Right lobe of liver (tissue), 6 donors: ENCODE measurements at regions not wholly inside any gene's neighbourhood (a gene's known extent, or its start where the extent isn't known, plus 50 kb on each side); places are given as distances from the start of the nearest gene placed in this dataset.

ENCODE experiments used
- ATAC-seq, 4 donors: fragments of 200-7000 bp; cut with Tn5 transposase; one replicate each; pipeline ENCODE4 v1.9.1; 2020; ENCODE audit warnings: mild to moderate bottlenecking in 4 of 4, moderate library complexity in 4 of 4
- DNase-seq, 3 donors: peaks; one replicate each; pipeline ENCODE4 v3.0.0-alpha.2; 2020
- H3K27ac ChIP-seq, 3 donors: fragments of 200-600 bp; one replicate each; pipeline ENCODE4 v1.8.0; 2022
- H3K27me3 ChIP-seq, 2 donors: fragments of 200-600 bp; one replicate each; pipeline ENCODE4 v1.8.0; 2022
- H3K36me3 ChIP-seq, 4 donors: fragments of 200-600 bp; sonication (generic) in 1 of 4; one replicate each; pipeline versions ENCODE4 v1.5.1 to v1.8.0; 2017 to 2022; ENCODE audit warnings: control low read depth in 1 of 4
- H3K4me1 ChIP-seq, 4 donors: fragments of 200-600 bp; sonication (generic) in 1 of 4; one replicate each; pipeline versions ENCODE4 v1.5.1 to v1.8.0; 2017 to 2022; ENCODE audit warnings: control low read depth in 1 of 4
- H3K4me3 ChIP-seq, 3 donors: fragments of 200-600 bp; one replicate each; pipeline ENCODE4 v1.8.0; 2022
- H3K9me3 ChIP-seq, 4 donors: fragments of 200-600 bp; sonication (generic) in 1 of 4; one replicate each; pipeline versions ENCODE4 v1.5.1 to v1.8.0; 2017 to 2022; ENCODE audit warnings: control low read depth in 1 of 4
- CTCF ChIP-seq, 4 donors: fragments of 200-600 bp in 3 of 4; fragments of 450-650 bp in 1 of 4; IDR thresholded peaks; one replicate each; pipeline versions ENCODE4 v1.5.1 to v1.8.0; 2016 to 2022; ENCODE audit warnings: antibody characterized with exemption in 4 of 4, mild to moderate bottlenecking in 2 of 4
- POLR2A ChIP-seq: fragments of 450-650 bp; IDR thresholded peaks from one replicate; pipeline ENCODE4 v1.6.1; 2017; ENCODE audit warnings: antibody characterized with exemption, mild to moderate bottlenecking
- WGBS: methylation state at CpG from one replicate; pipeline ENCODE4 v1.1.6; 2018; ENCODE audit warnings: low coverage, low lambda C conversion rate; ENCODE audit not compliant: insufficient coverage; ENCODE audit errors: missing lambda C conversion rate; 5-methylcytosine and 5-hydroxymethylcytosine counted together
- intact Hi-C, 2 donors: fragments of 100-400 bp; cut with DNase I; formaldehyde crosslinking; loops; one replicate each; pipeline versions ENCODE4 v1.11.2 to v1.14.1; 2022
- donor health status: DM: no; HTN: yes; CAD: no.
- donor health status: DM: no; HTN: no; CAD: no.
- donor health status: DM: no; HTN: no; CAD: no.
- donor health status: DM: no; HTN: yes; CAD: no.
- donor health status: DM: no; HTN: yes; CAD: no.

- Histone ChIP-seq H3K4me1 (no peaks in the 10 kb centered on the region), H3K4me3 (no peak overlapping the region), H3K9me3 (no peaks in the 10 kb centered on the region), H3K27me3 (no peaks in the 10 kb centered on the region), H3K27ac (no peak overlapping the region), H3K36me3 (no peaks in the 10 kb centered on the region)
- no peak for DNase-seq
- WGBS, result 33% methylated on average over 1 of the region's 1 CpG
- ATAC-seq, result no peak
- TF ChIP-seq CTCF (IDR thresholded peaks at IDR 0.05) (no peak), POLR2A (no peak)
- intact Hi-C loops, result no loop called here
Measured at GRCh38 chr2:83784947-83785346, 674.1 kb downstream of the SUCLG1 start.

- Histone ChIP-seq H3K4me3 (no peak overlapping the region), H3K9me3 (no peaks in the 10 kb centered on the region), H3K27me3 (no peaks in the 10 kb centered on the region), H3K4me1 (no peaks in the 10 kb centered on the region), H3K36me3 (no peaks in the 10 kb centered on the region), H3K27ac (no peak overlapping the region)
- WGBS, result 77% methylated on average over 2 of the region's 2 CpGs
- TF ChIP-seq CTCF (IDR thresholded peaks at IDR 0.05), result no peak
- ATAC-seq, result no peak
- no peak for DNase-seq
- intact Hi-C loops, result no loop called here
Measured at GRCh38 chr2:83784315-83784714, 674.8 kb downstream of the SUCLG1 start.

GRCh38 chr2:83782122-83782521, 677.0 kb downstream of the SUCLG1 start:
- WGBS, result 60% methylated on average over 4 of the region's 4 CpGs
- TF ChIP-seq POLR2A, result no peak
- no peak for TF ChIP-seq CTCF (IDR thresholded peaks at IDR 0.05)
- no peak for ATAC-seq
- Histone ChIP-seq H3K4me3 (no peak overlapping the region), H3K9me3 (no peaks in the 10 kb centered on the region), H3K27ac (no peak overlapping the region), H3K27me3 (no peaks in the 10 kb centered on the region), H3K36me3 (no peaks in the 10 kb centered on the region), H3K4me1 (no peaks in the 10 kb centered on the region)
- intact Hi-C loops, result no loop called here
- DNase-seq, result no peak

- Histone ChIP-seq H3K4me1 (no peaks in the 10 kb centered on the region), H3K4me3 (no peak overlapping the region), H3K27ac (no peak overlapping the region), H3K36me3 (no peaks in the 10 kb centered on the region), H3K27me3 (no peaks in the 10 kb centered on the region), H3K9me3 (peaks cover 0 to 7% (median 0%) of the 10 kb centered on the region in 4 donors)
- intact Hi-C loops, result no loop called here
- DNase-seq (no peak), ATAC-seq (no peak)
- 69% methylated on average over 5 of the region's 5 CpGs for WGBS
- TF ChIP-seq CTCF (IDR thresholded peaks at IDR 0.05) (no peak), POLR2A (no peak)
Measured at GRCh38 chr2:83764447-83765005, 694.6 kb downstream of the SUCLG1 start.

- TF ChIP-seq POLR2A, result no peak
- TF ChIP-seq CTCF (IDR thresholded peaks at IDR 0.05), result no peak
- 36% methylated on average over 2 of the region's 2 CpGs for WGBS
- Histone ChIP-seq H3K9me3 (peaks cover 0 to 7% (median 0%) of the 10 kb centered on the region in 4 donors), H3K4me3 (no peak overlapping the region), H3K27ac (no peak overlapping the region), H3K36me3 (no peaks in the 10 kb centered on the region), H3K27me3 (no peaks in the 10 kb centered on the region), H3K4me1 (no peaks in the 10 kb centered on the region)
- ATAC-seq (no peak), DNase-seq (no peak)
- intact Hi-C loops, result no loop called here
Measured at GRCh38 chr2:83757329-83757728, 701.8 kb downstream of the SUCLG1 start.
